ENCODE measurements at regions not wholly inside any gene's neighbourhood (a gene's known extent, or its start where the extent isn't known, plus 50 kb on each side); places are given as distances from the start of the nearest gene placed in this dataset.

GRCh38 chr10:81306971-81307782 lies 567.8 kb upstream of the NRG3 start:
- no peak overlapping the region for H3K18ac ChIP-seq (ENCODE audit: low read depth, low read length)
- no peaks in the 10 kb centered on the region for H3K79me1 ChIP-seq (ENCODE audit: low read depth in 1 of 2, low read length in 2 of 2)

More at GRCh38 chr10:81306971-81307782, 567.8 kb upstream of the NRG3 start:
- H3K4me2 ChIP-seq (ENCODE audit: low read depth, low read length): no peak overlapping the region
- no peak overlapping the region for H4K91ac ChIP-seq (ENCODE audit: insufficient read depth, low read depth, low read length)
- H3K4me1 ChIP-seq (ENCODE audit: control insufficient read depth, insufficient read depth, low read length): no peaks in the 10 kb centered on the region
- POLR2A ChIA-PET (ENCODE audit: unreplicated experiment): no interaction called here
- DNase-seq (no peak), ATAC-seq (ENCODE audit: low read depth) (no peak)
- no TSS peak for BruUV-seq (replicated peaks)
- no peaks in the 10 kb centered on the region for H3K9me1 ChIP-seq (ENCODE audit: insufficient read depth, low read length)
- no peak overlapping the region for H3K4me3 ChIP-seq (ENCODE audit: insufficient read depth, low read depth, low read length)
- H2BK5ac ChIP-seq (ENCODE audit: low read depth, low read length, poor library complexity, severe bottlenecking): no peak overlapping the region
- no peak overlapping the region for H2BK15ac ChIP-seq (ENCODE audit: low read depth, low read length)
- no peak overlapping the region for H2AK5ac ChIP-seq (ENCODE audit: low read depth, low read length)
- H2BK120ac ChIP-seq (ENCODE audit: low read depth, low read length): no peak overlapping the region
- H3K27ac ChIP-seq (ENCODE audit: insufficient read depth, low read length): no peak overlapping the region
- in situ Hi-C loops (cut with MboI; ENCODE audit: low sequenced_read_pairs): no loop called here
- H3K9me3 ChIP-seq (ENCODE audit: control insufficient read depth, insufficient read depth, low read length): peaks cover 3% of the 10 kb centered on the region
- H3K23ac ChIP-seq (ENCODE audit: low read depth, low read length): no peak overlapping the region
- H2BK20ac ChIP-seq (ENCODE audit: low read depth, low read length): no peak overlapping the region
- dilution Hi-C loops (cut with HindIII; ENCODE audit: low sequenced_read_pairs, unreplicated experiment): no loop called here
- no peaks in the 10 kb centered on the region for H4K20me1 ChIP-seq (ENCODE audit: insufficient read depth, low read length)
- no peak overlapping the region for H4K8ac ChIP-seq (ENCODE audit: low read depth in 2 of 2, low read length in 2 of 2)
- H3K9ac ChIP-seq (ENCODE audit: low read depth, low read length): no peak overlapping the region
- H3K56ac ChIP-seq (ENCODE audit: extremely low read depth, insufficient read depth, low read length): no peak overlapping the region
- TF ChIP-seq SMC3 (IDR thresholded peaks at IDR 0.05; ENCODE audit: low read depth, low read length): no peak
- no peak for TF ChIP-seq MAFK (IDR thresholded peaks at IDR 0.05; ENCODE audit: low read depth, low read length)
- no peak for TF ChIP-seq POLR2A (IDR thresholded peaks at IDR 0.05; ENCODE audit: low read depth, low read length)
- no peak for TF ChIP-seq RFX5 (IDR thresholded peaks at IDR 0.05; ENCODE audit: low read depth, low read length)
- TF ChIP-seq MXI1 (IDR thresholded peaks at IDR 0.05; ENCODE audit: borderline replicate concordance, low read depth, low read length): no peak
- TF ChIP-seq USF2 (IDR thresholded peaks at IDR 0.05; ENCODE audit: low read depth, low read length): no peak
- no peak for TF ChIP-seq CEBPB (IDR thresholded peaks at IDR 0.05; ENCODE audit: low read depth, low read length)
- no peak for TF ChIP-seq BHLHE40 (IDR thresholded peaks at IDR 0.05; ENCODE audit: low read depth, low read length)
- TF ChIP-seq RAD21 (IDR thresholded peaks at IDR 0.05; ENCODE audit: low read length): no peak
- TF ChIP-seq MAZ (IDR thresholded peaks at IDR 0.05; ENCODE audit: borderline replicate concordance, low read depth, low read length): no peak
- TF ChIP-seq NFE2L2 (IDR thresholded peaks at IDR 0.05; ENCODE audit: low read depth, low read length): no peak
- TF ChIP-seq CTCF (conservative IDR thresholded peaks at IDR 0.05; ENCODE audit: low read depth, low read length): no peak
- no peak overlapping the region for H2AFZ ChIP-seq (replicated peaks; ENCODE audit: low read length, poor library complexity)
- H3K36me3 ChIP-seq (ENCODE audit: control insufficient read depth, insufficient read depth, low read length): no peaks in the 10 kb centered on the region
- H3K4ac ChIP-seq (ENCODE audit: low read depth, low read length): no peak overlapping the region
- CTCF ChIA-PET: no interaction called here
- H3K14ac ChIP-seq (replicated peaks; ENCODE audit: low read depth, low read length): no peak overlapping the region
- H3K27me3 ChIP-seq (ENCODE audit: control insufficient read depth, insufficient read depth, low read length): no peaks in the 10 kb centered on the region
- intact Hi-C loops (cut with micrococcal nuclease): no loop called here
- no CpG with 5 or more reads among the region's 4 CpGs for WGBS, 2 experiments (ENCODE audit: extremely low coverage in 2 of 2, insufficient read length in 1 of 2)
- no peak overlapping the region for H2AK9ac ChIP-seq (replicated peaks; ENCODE audit: low read depth, low read length, poor library complexity)
- no peak overlapping the region for H4K5ac ChIP-seq (ENCODE audit: low read depth, low read length)

All from IMR-90 (cell line).